ENCODE measurements at regions not wholly inside any gene's neighbourhood (a gene's known extent, or its start where the extent isn't known, plus 50 kb on each side); places are given as distances from the start of the nearest gene placed in this dataset.
"Not testable (repeated sequence)": the region's sequence is repeated elsewhere in the genome, so short reads cannot be mapped to it uniquely, and the experiment has no call there.

GRCh38 chr4:151564321-151564720 lies 155.3 kb downstream of the FHIP1A start:
- DNase-seq = no peak

DNA sequence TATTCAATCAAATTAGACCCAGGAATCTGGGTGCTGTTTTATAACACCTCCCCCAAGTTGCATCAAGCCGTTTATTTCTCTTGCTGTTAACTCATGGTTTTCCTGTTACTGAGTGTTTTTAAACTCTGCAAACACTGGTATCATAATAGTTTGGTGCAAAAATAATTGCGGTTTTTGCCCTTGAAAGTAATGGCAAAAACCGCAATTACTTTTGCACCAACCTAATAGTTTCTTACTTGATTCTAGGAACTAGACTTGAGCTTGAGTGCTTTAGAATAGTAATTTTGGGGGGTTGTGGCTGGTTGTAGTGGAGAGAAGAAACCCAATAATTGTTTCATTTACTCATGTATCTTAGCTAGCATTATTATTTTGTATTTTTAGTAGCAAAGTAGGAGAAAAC lies 156.6 kb downstream of the FHIP1A start:
- no peak for DNase-seq

GRCh38 chr4:151566053-151566452 lies 157.1 kb downstream of the FHIP1A start:
- DNase-seq = no peak

GRCh38 chr4:151567056-151567455 lies 158.1 kb downstream of the FHIP1A start:
- no peak for DNase-seq

DNA sequence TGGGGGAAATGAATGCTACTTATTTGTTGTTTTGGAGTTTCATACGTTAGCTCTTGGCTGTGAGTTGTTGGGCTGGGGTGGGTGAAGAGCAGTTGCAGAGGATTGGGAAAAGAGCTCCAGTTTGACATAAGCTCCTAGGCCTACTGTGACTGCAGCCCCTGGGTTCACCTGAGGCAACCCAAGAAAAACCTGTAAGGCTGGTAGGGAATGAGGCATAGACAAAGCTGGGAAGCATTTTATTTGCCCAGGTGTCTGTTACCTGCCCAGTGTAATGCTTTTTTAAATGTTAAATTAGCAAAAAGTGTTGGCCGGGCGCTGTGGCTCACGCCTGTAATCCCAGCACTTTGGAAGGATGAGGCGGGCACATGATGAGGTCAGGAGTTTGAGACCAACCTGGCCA lies 160.0 kb downstream of the FHIP1A start:
- DNase-seq = no peak

- no peak for DNase-seq
Observed at GRCh38 chr4:151569650-151570049, 160.7 kb downstream of the FHIP1A start.

DNA sequence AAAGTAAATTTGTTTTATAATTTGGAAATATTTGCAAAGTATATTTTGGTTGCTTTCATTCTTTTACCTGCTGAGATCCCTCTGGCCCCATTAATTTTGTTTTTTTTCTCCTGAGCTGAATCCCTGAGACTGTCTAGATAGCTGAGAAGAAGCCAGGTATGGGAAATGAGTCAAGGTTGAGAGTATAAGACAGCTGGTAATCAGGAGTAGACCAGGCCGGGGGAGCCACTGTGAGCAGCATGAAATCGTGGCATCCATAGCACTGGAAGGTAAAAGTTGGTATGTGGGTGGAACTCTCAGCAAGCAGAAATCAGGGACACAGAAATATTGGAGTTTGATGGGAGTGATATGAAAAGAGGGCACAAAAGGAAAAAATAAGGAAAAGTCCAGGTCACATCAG lies 164.5 kb downstream of the FHIP1A start:
- no peak for DNase-seq

DNA sequence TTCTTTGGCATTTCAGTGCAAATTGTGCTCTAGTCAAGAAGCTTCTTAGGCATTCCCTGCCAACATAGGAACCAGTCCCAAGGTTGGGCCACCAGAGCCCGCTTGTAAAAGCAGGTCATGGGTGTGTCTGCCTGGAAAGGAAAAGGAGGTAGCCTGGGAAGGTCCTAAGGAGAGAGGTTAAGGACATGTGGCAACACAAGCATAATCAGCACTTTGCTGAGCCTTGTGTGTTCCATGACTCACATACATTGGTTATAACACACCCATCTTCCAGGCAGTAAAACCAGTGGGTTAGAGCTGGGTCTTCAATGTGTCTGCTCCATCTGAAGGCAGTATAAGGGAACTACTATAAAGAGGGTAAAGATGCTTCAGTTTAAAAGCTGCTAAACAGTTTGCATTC lies 165.0 kb downstream of the FHIP1A start:
- DNase-seq = no peak

GRCh38 chr4:151574968-151575367 lies 166.0 kb downstream of the FHIP1A start:
- DNase-seq = no peak

- no peak for DNase-seq
Observed at GRCh38 chr4:151575646-151576045, 166.7 kb downstream of the FHIP1A start.

DNA sequence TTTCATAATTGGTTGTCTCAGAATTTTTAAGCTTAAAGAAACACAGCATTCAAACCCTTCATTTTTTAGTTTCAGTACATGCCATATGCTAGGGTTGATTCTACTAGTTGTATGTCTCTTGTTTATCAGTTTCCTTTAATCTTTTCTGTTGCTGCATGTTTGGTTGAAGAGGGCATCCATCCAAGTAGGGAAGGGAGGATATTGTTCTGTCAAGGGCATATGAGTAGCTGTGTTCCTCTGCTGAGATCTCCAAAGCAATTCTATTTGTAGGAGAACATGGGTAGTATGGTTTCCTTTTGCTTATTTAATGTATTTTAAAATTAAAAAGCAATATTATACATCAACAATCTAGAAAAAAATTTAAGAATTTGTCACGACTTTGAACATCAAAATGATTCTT lies 167.7 kb downstream of the FHIP1A start:
- DNase-seq = no peak

DNA sequence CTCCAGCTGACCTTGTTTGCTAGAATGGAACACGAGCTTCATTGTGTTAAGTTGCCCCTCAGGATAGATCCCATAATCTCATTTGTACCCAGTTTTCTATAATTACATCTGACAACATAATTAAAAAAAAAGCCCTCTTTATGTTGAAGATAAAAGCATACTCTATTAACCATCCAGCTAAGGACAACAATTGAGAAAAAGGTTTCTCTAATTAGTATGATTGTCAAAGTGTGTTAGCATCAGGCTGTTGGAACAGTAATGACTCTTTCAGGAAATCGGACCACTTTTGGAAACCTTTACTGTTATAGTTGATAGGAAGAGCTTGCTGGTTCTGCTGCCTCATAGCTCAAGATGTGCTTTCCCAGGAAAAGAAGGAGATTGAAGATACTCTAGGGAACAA lies 172.6 kb downstream of the FHIP1A start:
- DNase-seq = no peak

GRCh38 chr4:151582098-151582497 lies 173.1 kb downstream of the FHIP1A start:
- DNase-seq = no peak

GRCh38 chr4:151583157-151583914 lies 174.4 kb downstream of the FHIP1A start:
- no peak for DNase-seq

DNA sequence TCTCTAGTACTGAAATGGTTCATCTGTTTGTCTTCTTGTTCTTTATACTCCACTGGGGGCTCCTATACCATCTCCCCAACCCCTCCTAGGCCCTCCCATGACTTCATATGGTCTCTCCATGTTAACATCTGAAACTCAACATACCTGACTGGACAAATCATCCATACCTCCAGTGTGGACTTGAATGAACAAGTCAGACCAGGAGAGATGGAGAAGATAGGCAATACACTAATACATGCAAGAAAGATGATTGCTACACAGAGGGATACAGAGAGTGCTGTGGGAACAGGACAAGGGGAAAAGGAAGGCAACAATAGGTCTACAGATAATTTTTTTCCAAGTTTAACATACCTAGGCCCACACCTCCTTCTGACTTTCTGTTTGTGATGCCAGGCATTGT lies 175.1 kb downstream of the FHIP1A start:
- DNase-seq = no peak

GRCh38 chr4:151595629-151596028 lies 165.2 kb downstream of the GATB start:
- DNase-seq = not testable (repeated sequence)

GRCh38 chr4:151597691-151598090 lies 163.1 kb downstream of the GATB start:
- not testable (repeated sequence) for DNase-seq

DNA sequence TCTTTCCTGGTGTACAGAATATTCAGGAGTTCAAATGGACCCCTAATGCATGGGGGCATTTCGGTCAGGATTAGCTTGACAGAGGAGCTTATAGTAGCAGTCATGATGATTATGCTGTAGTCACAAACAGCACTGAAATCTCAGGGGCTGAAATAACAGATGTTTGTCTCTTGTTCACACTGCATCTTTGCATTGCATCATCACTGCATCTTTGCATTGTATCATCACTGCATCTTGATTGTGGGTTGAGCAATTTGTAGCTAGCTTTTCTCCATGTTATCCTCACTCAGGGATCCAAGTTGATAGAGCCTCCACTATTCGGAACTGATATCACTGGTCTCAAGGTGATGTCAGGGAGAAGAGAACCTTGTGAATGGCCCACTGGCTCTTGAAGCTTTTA lies 160.9 kb downstream of the GATB start:
- no peak for DNase-seq

GRCh38 chr4:151600432-151600831 lies 160.4 kb downstream of the GATB start:
- no peak for DNase-seq

DNA sequence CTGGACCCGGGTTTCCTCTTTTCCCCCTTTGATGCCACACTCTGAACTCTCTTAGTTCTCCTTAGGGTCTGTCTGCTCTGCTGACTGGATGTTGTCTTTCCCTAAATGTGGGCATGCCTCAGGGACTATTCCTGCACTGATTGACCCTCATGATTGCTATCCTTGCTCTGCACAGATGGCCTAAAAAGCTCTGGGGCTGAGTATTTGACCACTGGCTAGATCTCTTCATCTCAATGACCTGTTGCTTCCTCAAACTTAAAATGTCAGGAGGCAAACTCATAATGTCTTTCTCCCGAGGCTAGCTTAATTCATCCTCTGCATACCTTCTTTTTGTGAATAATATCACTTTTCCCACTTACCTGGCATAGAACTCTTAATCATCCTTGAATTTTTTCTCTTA lies 157.4 kb downstream of the GATB start:
- no peak for DNase-seq

DNA sequence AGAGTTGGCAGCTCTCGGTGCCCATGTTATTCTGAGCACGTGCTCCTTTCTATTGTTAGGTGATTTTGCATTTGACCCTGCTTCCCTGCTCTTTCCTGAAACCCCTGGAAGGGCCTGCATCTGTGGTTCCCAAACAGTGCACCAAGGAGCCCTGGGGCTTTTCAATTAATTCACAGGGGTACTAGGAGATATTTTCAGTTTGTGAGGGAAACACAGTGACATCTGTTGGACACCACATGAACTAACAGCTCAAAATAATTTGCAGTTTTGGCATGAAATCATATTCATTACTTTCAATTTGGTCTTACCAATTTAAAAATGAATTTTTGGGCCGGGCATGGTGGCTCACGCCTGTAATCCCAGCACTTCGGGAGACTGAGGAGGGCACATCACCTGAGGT lies 156.6 kb downstream of the GATB start:
- DNase-seq = no peak

DNA sequence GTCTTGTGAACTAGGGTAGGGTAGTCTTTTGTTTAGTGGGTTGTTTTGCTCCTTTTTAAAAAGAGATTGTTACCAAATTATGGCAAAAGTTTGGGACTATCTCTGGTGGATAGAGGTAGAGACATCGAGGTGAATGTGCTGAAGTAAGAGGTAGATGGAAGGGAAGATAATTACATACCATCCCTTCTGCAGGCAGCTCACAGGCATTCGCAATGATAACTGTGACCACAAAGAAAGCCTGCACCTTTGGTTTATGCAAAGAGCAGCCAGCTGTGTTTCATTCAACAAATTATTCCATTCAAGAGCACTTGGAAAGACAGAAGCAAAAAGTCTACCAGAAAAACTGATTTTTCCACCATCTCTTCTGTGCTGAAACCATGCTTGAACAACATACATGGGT lies 155.6 kb downstream of the GATB start:
- no peak for DNase-seq

GRCh38 chr4:151606061-151606460 lies 154.7 kb downstream of the GATB start:
- no peak for DNase-seq

GRCh38 chr4:151610229-151610628 lies 150.6 kb downstream of the GATB start:
- no peak for DNase-seq

GRCh38 chr4:151611960-151612359 lies 148.8 kb downstream of the GATB start:
- DNase-seq = no peak

All from NCI-H774 (cell line).